H1 (cell line): ENCODE measurements at regions not wholly inside any gene's neighbourhood (a gene's known extent, or its start where the extent isn't known, plus 50 kb on each side); places are given as distances from the start of the nearest gene placed in this dataset.

Experiments
- CTCF ChIA-PET: fragments of 300-600 bp; sonication (Branson Sonifier 250); formaldehyde crosslinking; loops from one replicate; lab custom pipeline; 2021; ENCODE audit not compliant: partially characterized antibody; lab: Charles Lee
- POLR2A ChIA-PET: fragments of 300-600 bp; sonication (Branson Sonifier 250); formaldehyde crosslinking; loops from one replicate; lab custom pipeline; 2021; ENCODE audit warnings: inconsistent platforms; ENCODE audit not compliant: partially characterized antibody; lab: Charles Lee
- DNase-seq, 2 experiments: peaks; one replicate each; pipeline versions ENCODE4 v3.0.0 to v3.0.0-alpha.2; 2010 to 2022; ENCODE audit warnings: low spot score in 2 of 2, low read depth in 1 of 2, mixed read lengths in 1 of 2
- FAIRE-seq: peaks from 2 replicates; lab custom pipeline; 2011; peaks lifted over from hg19 to GRCh38; lab: Jason Lieb, UNC
- H2AFZ ChIP-seq: 2 replicates; pipeline ENCODE4 v1.8.1; 2012; ENCODE audit warnings: low read length, inconsistent platforms
- H2AK5ac ChIP-seq: 2 replicates; pipeline ENCODE4 v1.6.1; 2013; ENCODE audit warnings: low read depth, low read length
- H2BK120ac ChIP-seq: replicated peaks from 2 replicates; pipeline ENCODE3; 2013; ENCODE audit warnings: low read depth, low read length, inconsistent platforms
- H2BK12ac ChIP-seq: 2 replicates; pipeline ENCODE4 v1.6.1; 2013; ENCODE audit warnings: low read depth, low read length
- H2BK15ac ChIP-seq: 2 replicates; pipeline ENCODE4 v1.6.1; 2013; ENCODE audit warnings: low read length
- H2BK20ac ChIP-seq: 2 replicates; pipeline ENCODE4 v1.6.1; 2013; ENCODE audit warnings: low read length
- H2BK5ac ChIP-seq: 2 replicates; pipeline ENCODE4 v1.6.1; 2013; ENCODE audit warnings: low read depth, low read length
- H3K14ac ChIP-seq: 2 replicates; pipeline ENCODE4 v1.6.1; 2013; ENCODE audit warnings: inconsistent platforms; ENCODE audit not compliant: insufficient read length
- H3K18ac ChIP-seq: 2 replicates; pipeline ENCODE4 v1.6.1; 2013; ENCODE audit warnings: low read length; ENCODE audit errors: extremely low read depth
- H3K23ac ChIP-seq: 2 replicates; pipeline ENCODE4 v1.6.1; 2013; ENCODE audit warnings: inconsistent platforms; ENCODE audit not compliant: insufficient read length
- H3K23me2 ChIP-seq: 2 replicates; pipeline ENCODE4 v1.6.1; 2013; ENCODE audit warnings: low read depth, low read length
- H3K27ac ChIP-seq: 2 replicates; pipeline ENCODE4 v1.6.1; 2011; ENCODE audit warnings: low read depth, low read length, inconsistent platforms
- H3K27me3 ChIP-seq, 4 experiments: replicated peaks in 1 of 4; 1 replicate in 1 of 4; 2 replicates in 3 of 4; pipeline versions ENCODE4 v1.6.1 to v1.8.1; 2011 to 2013; ENCODE audit warnings: low read length in 3 of 4, mild to moderate bottlenecking in 3 of 4, inconsistent platforms in 2 of 4, mixed read lengths in 2 of 4, moderate library complexity in 1 of 4; ENCODE audit not compliant: control insufficient read depth in 3 of 4, insufficient read depth in 3 of 4; ENCODE audit errors: extremely low read depth in 1 of 4
- H3K36me3 ChIP-seq, 4 experiments: 2 replicates each; pipeline versions ENCODE4 v1.6.1 to v1.8.1; 2011 to 2013; ENCODE audit warnings: mild to moderate bottlenecking in 4 of 4, low read length in 3 of 4, moderate library complexity in 2 of 4, control low read depth in 1 of 4, inconsistent platforms in 1 of 4; ENCODE audit not compliant: insufficient read depth in 4 of 4, control insufficient read depth in 2 of 4
- H3K4ac ChIP-seq: replicated peaks from 2 replicates; pipeline ENCODE3; 2013; ENCODE audit warnings: low read length, low read depth, mixed read lengths, inconsistent platforms; ENCODE audit not compliant: insufficient read length
- H3K4me1 ChIP-seq, 4 experiments: replicated peaks in 1 of 4; 1 replicate in 1 of 4; 2 replicates in 3 of 4; pipeline versions ENCODE4 v1.6.1 to v1.8.1; 2011 to 2013; ENCODE audit warnings: low read length in 3 of 4, inconsistent platforms in 2 of 4, mixed read lengths in 1 of 4; ENCODE audit not compliant: insufficient read depth in 4 of 4, control insufficient read depth in 3 of 4
- H3K4me2 ChIP-seq, 2 experiments: 2 replicates each; pipeline versions ENCODE4 v1.6.1 to v1.8.1; 2011 to 2013; ENCODE audit warnings: low read depth in 2 of 2, low read length in 2 of 2, control low read depth in 1 of 2, inconsistent platforms in 1 of 2, mild to moderate bottlenecking in 1 of 2; ENCODE audit not compliant: insufficient read depth in 1 of 2
- H3K4me3 ChIP-seq, 4 experiments: fragments of 200-600, 300-600 bp in 1 of 4; sonication (generic), shearing (Covaris generic), sonication (Bioruptor Twin) in 1 of 4; 2 replicates each; pipeline versions ENCODE4 v1.5.1 to v1.8.1; 2011 to 2016; ENCODE audit warnings: low read length in 4 of 4, low read depth in 3 of 4, control low read depth in 2 of 4, inconsistent platforms in 2 of 4, mild to moderate bottlenecking in 2 of 4, mixed read lengths in 1 of 4, moderate library complexity in 1 of 4; ENCODE audit not compliant: insufficient read depth in 2 of 4; ENCODE audit errors: extremely low read depth in 1 of 4
- H3K56ac ChIP-seq: replicated peaks from 2 replicates; pipeline ENCODE3; 2013; ENCODE audit warnings: low read depth, mild to moderate bottlenecking, mixed read lengths, low read length, inconsistent platforms; ENCODE audit not compliant: insufficient read length
- H3K79me1 ChIP-seq: 2 replicates; pipeline ENCODE4 v1.6.1; 2013; ENCODE audit warnings: low read depth, low read length, control low read depth
- H3K79me2 ChIP-seq, 2 experiments: 2 replicates each; pipeline versions ENCODE4 v1.6.1 to v1.8.1; 2012 to 2013; ENCODE audit warnings: low read length in 2 of 2, mild to moderate bottlenecking in 2 of 2, inconsistent platforms in 1 of 2; ENCODE audit not compliant: insufficient read depth in 2 of 2, control insufficient read depth in 1 of 2
- H3K9ac ChIP-seq, 4 experiments: replicated peaks in 1 of 4; 1 replicate in 1 of 4; 2 replicates in 3 of 4; pipeline versions ENCODE4 v1.6.1 to v1.8.1; 2011 to 2013; ENCODE audit warnings: low read depth in 3 of 4, low read length in 3 of 4, control low read depth in 2 of 4, mild to moderate bottlenecking in 2 of 4, moderate library complexity in 2 of 4, inconsistent platforms in 1 of 4; ENCODE audit errors: extremely low read depth in 1 of 4
- H3K9me3 ChIP-seq, 2 experiments: 2 replicates each; pipeline versions ENCODE4 v1.6.1 to v1.8.1; 2012 to 2013; ENCODE audit warnings: mild to moderate bottlenecking in 2 of 2, moderate library complexity in 2 of 2, control low read depth in 1 of 2, inconsistent platforms in 1 of 2, low read depth in 1 of 2, low read length in 1 of 2, mixed read lengths in 1 of 2; ENCODE audit not compliant: insufficient read depth in 2 of 2
- H4K20me1 ChIP-seq, 2 experiments: replicated peaks in 1 of 2; 2 replicates each; pipeline versions ENCODE3 to v1.8.1; 2011 to 2013; ENCODE audit warnings: inconsistent platforms in 2 of 2, low read length in 2 of 2, mild to moderate bottlenecking in 1 of 2; ENCODE audit not compliant: insufficient read depth in 2 of 2, control insufficient read depth in 1 of 2
- H4K5ac ChIP-seq: 2 replicates; pipeline ENCODE4 v1.6.1; 2013; ENCODE audit warnings: low read length, low read depth, mixed read lengths, inconsistent platforms; ENCODE audit not compliant: insufficient read length
- H4K8ac ChIP-seq: 2 replicates; pipeline ENCODE4 v1.8.0; 2013; ENCODE audit warnings: mild to moderate bottlenecking, moderate library complexity, low read length, inconsistent platforms; ENCODE audit not compliant: insufficient read depth; ENCODE audit errors: extremely low read depth
- H4K91ac ChIP-seq: replicated peaks from 2 replicates; pipeline ENCODE3; 2013; ENCODE audit warnings: low read length, mixed read lengths, inconsistent platforms; ENCODE audit not compliant: insufficient read length
- CTCF ChIP-seq, 3 experiments: IDR thresholded peaks; 1 replicate in 2 of 3; 2 replicates in 1 of 3; pipeline versions ENCODE4 v1.5.1 to v1.6.1; 2011; ENCODE audit warnings: low read length in 3 of 3, mild to moderate bottlenecking in 3 of 3, inconsistent platforms in 2 of 3, low read depth in 1 of 3, moderate library complexity in 1 of 3; ENCODE audit not compliant: insufficient read depth in 1 of 3; ENCODE audit errors: control extremely low read depth in 1 of 3
- EGR1 ChIP-seq: IDR thresholded peaks from 2 replicates; pipeline ENCODE4 v1.6.1; 2011; ENCODE audit warnings: low read depth, low read length, borderline replicate concordance
- FOSL1 ChIP-seq: IDR thresholded peaks from 2 replicates; pipeline ENCODE4 v1.6.1; 2011; ENCODE audit warnings: mild to moderate bottlenecking, low read depth, low read length, moderate library complexity; ENCODE audit not compliant: insufficient read depth
- GTF2F1 ChIP-seq: IDR thresholded peaks from 2 replicates; pipeline ENCODE4 v1.6.1; 2012; ENCODE audit warnings: low read depth, low read length, improper control_type of control experiment, borderline replicate concordance
- MAFK ChIP-seq: IDR thresholded peaks from 2 replicates; pipeline ENCODE4 v1.6.1; 2012; ENCODE audit warnings: low read depth, mild to moderate bottlenecking, improper control_type of control experiment, low read length
- POLR2A ChIP-seq, 2 experiments: IDR thresholded peaks; 1 replicate in 1 of 2; 2 replicates in 1 of 2; pipeline ENCODE4 v1.6.1; 2011; ENCODE audit warnings: low read depth in 2 of 2, low read length in 2 of 2, mild to moderate bottlenecking in 2 of 2; ENCODE audit errors: control extremely low read depth in 1 of 2
- SIRT6 ChIP-seq: IDR thresholded peaks from one replicate; pipeline ENCODE4 v1.7.1; 2012; ENCODE audit warnings: low read length, inconsistent platforms
- SRF ChIP-seq: IDR thresholded peaks from 2 replicates; pipeline ENCODE4 v1.6.1; 2011; ENCODE audit warnings: mild to moderate bottlenecking, low read depth, low read length, moderate library complexity
- SUZ12 ChIP-seq: fragments of 200-600 bp; sonication (generic); IDR thresholded peaks from 2 replicates; pipeline ENCODE4 v1.6.1; 2012; ENCODE audit warnings: mild to moderate bottlenecking, inconsistent platforms, low read length, moderate library complexity, mixed read lengths
- TAF7 ChIP-seq: optimal IDR thresholded peaks from 2 replicates; pipeline ENCODE3; 2011; ENCODE audit warnings: low read depth, mild to moderate bottlenecking, inconsistent platforms, low read length, moderate library complexity, borderline replicate concordance
- TF ChIP-seq, protein P1 (sequence below): IDR thresholded peaks from 2 replicates; pipeline ENCODE4 v1.6.1; 2012; ENCODE audit warnings: inconsistent platforms
- TF ChIP-seq, protein P2 (sequence below): IDR thresholded peaks from 2 replicates; pipeline ENCODE4 v1.6.1; 2011; ENCODE audit warnings: low read depth, mild to moderate bottlenecking, low read length; ENCODE audit not compliant: insufficient read depth

DNA sequence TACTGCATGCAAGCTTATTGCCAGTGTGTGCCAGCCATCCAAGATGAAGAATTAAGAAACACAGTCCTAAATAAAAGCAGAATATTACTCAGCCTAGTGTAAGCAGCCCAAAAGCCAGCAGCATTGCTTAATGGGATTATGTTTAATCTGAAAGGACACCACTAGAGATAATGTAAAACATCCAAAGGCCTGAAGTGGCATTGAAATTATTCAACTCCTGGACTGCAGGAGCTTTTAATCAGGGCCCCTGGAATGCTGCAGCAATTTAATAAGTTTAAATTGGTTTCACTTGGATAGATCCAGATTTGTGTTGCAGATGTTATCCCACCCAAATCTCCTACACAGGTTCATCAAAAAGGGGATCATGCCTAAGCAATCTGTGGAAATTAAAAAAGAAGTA is 193.0 kb downstream of the C12orf50 start:
- Histone ChIP-seq H3K4me3 (no peak overlapping the region), H3K9me3 (no peaks in the 10 kb centered on the region), H2AK5ac (no peak overlapping the region), H3K9ac (no peak overlapping the region), H3K4ac (no peak overlapping the region), H3K14ac (no peak overlapping the region), H3K23me2 (no peaks in the 10 kb centered on the region), H3K23ac (no peak overlapping the region), H2AFZ (no peak overlapping the region), H3K79me2 (no peaks in the 10 kb centered on the region), H2BK5ac (no peak overlapping the region), H4K5ac (no peak overlapping the region), H3K36me3 (no peaks in the 10 kb centered on the region)
- CTCF ChIA-PET, result interaction anchor here (0.6 kb wide), 1 partner anchor 14 kb away, joined by 3 read pairs; no protein-coding TSS in a partner anchor
- POLR2A ChIA-PET, result no interaction called here
- TF ChIP-seq, protein P1, sequence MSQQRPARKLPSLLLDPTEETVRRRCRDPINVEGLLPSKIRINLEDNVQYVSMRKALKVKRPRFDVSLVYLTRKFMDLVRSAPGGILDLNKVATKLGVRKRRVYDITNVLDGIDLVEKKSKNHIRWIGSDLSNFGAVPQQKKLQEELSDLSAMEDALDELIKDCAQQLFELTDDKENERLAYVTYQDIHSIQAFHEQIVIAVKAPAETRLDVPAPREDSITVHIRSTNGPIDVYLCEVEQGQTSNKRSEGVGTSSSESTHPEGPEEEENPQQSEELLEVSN, result no peak
- TF ChIP-seq GTF2F1 (no peak), SUZ12 (no peak), TAF7 (no peak), SIRT6 (no peak), CTCF (IDR thresholded peaks at IDR 0.05; ENCODE audit: control extremely low read depth in 1 of 3, insufficient read depth in 1 of 3, low read depth in 1 of 3, low read length in 3 of 3) (no peak), EGR1 (no peak), SRF (no peak), FOSL1 (no peak), MAFK (no peak), POLR2A (IDR thresholded peaks at IDR 0.05; ENCODE audit: control extremely low read depth in 1 of 2, low read depth in 2 of 2, low read length in 2 of 2) (no peak)
- TF ChIP-seq, protein P2, sequence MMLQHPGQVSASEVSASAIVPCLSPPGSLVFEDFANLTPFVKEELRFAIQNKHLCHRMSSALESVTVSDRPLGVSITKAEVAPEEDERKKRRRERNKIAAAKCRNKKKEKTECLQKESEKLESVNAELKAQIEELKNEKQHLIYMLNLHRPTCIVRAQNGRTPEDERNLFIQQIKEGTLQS, result no peak
- TF ChIP-seq, all 59 proteins: peak for 0
- Histone ChIP-seq H3K27ac (no peak overlapping the region), H3K4me2 (no peak overlapping the region), H3K18ac (no peak overlapping the region), H4K91ac (no peak overlapping the region), H3K56ac (no peak overlapping the region), H2BK15ac (no peak overlapping the region), H3K79me1 (no peaks in the 10 kb centered on the region), H4K20me1 (no peaks in the 10 kb centered on the region), H2BK120ac (no peak overlapping the region), H3K27me3 (no peaks in the 10 kb centered on the region), H2BK20ac (no peak overlapping the region), H4K8ac (no peak overlapping the region), H3K4me1 (no peaks in the 10 kb centered on the region), H2BK12ac (no peak overlapping the region)
- no peak for DNase-seq
- FAIRE-seq, result no peak
